ENCODE measurements at regions not wholly inside any gene's neighbourhood (a gene's known extent, or its start where the extent isn't known, plus 50 kb on each side); places are given as distances from the start of the nearest gene placed in this dataset.

- no peak for DNase-seq (ENCODE audit: low read depth)
- TF ChIP-seq CTCF (IDR thresholded peaks at IDR 0.05; ENCODE audit: low read length, missing control alignments) = no peak
- no peak overlapping the region for H3K4me3 ChIP-seq (replicated peaks; ENCODE audit: low read depth, low read length)
Observed at GRCh38 chr1:216905137-216905536, 181.9 kb upstream of the ESRRG start.

GRCh38 chr1:216904471-216904870, 181.2 kb upstream of the ESRRG start:
- H3K4me3 ChIP-seq (replicated peaks; ENCODE audit: low read depth, low read length) = no peak overlapping the region
- TF ChIP-seq CTCF (IDR thresholded peaks at IDR 0.05; ENCODE audit: low read length, missing control alignments) = no peak
- no peak for DNase-seq (ENCODE audit: low read depth)

GRCh38 chr1:216903382-216903740, 180.1 kb upstream of the ESRRG start:
- H3K4me3 ChIP-seq (replicated peaks; ENCODE audit: low read depth, low read length) = no peak overlapping the region
- TF ChIP-seq CTCF (IDR thresholded peaks at IDR 0.05; ENCODE audit: low read length, missing control alignments) = no peak
- DNase-seq (ENCODE audit: low read depth) = peak; percentile 46

GRCh38 chr1:216902669-216903381, 179.6 kb upstream of the ESRRG start:
- H3K4me3 ChIP-seq (replicated peaks; ENCODE audit: low read depth, low read length) = no peak overlapping the region
- peak; percentile 13 for DNase-seq (ENCODE audit: low read depth)
- no peak for TF ChIP-seq CTCF (IDR thresholded peaks at IDR 0.05; ENCODE audit: low read length, missing control alignments)

GRCh38 chr1:216900116-216900620, 176.9 kb upstream of the ESRRG start:
- no peak for DNase-seq (ENCODE audit: low read depth)
- H3K4me3 ChIP-seq (replicated peaks; ENCODE audit: low read depth, low read length) = no peak overlapping the region
- no peak for TF ChIP-seq CTCF (IDR thresholded peaks at IDR 0.05; ENCODE audit: low read length, missing control alignments)

- no peak for DNase-seq (ENCODE audit: low read depth)
- no peak overlapping the region for H3K4me3 ChIP-seq (replicated peaks; ENCODE audit: low read depth, low read length)
- TF ChIP-seq CTCF (IDR thresholded peaks at IDR 0.05; ENCODE audit: low read length, missing control alignments) = no peak
Observed at GRCh38 chr1:216898801-216899200, 175.6 kb upstream of the ESRRG start.

- TF ChIP-seq CTCF (IDR thresholded peaks at IDR 0.05; ENCODE audit: low read length, missing control alignments) = no peak
- no peak overlapping the region for H3K4me3 ChIP-seq (replicated peaks; ENCODE audit: low read depth, low read length)
- DNase-seq (ENCODE audit: low read depth) = no peak
Observed at GRCh38 chr1:216896146-216896545, 172.9 kb upstream of the ESRRG start.

Measured in fibroblast of pulmonary artery (primary cell).